Ectodermal cell (in vitro differentiated cells): ENCODE measurements at regions not wholly inside any gene's neighbourhood (a gene's known extent, or its start where the extent isn't known, plus 50 kb on each side); places are given as distances from the start of the nearest gene placed in this dataset.

ENCODE experiments used
- H3K27ac ChIP-seq: 2 replicates; pipeline ENCODE4 v1.7.0; 2013; ENCODE audit warnings: mild to moderate bottlenecking, low read depth, low read length; ENCODE audit not compliant: insufficient read depth, poor library complexity, severe bottlenecking
- H3K27me3 ChIP-seq: 2 replicates; pipeline ENCODE4 v1.7.0; 2013; ENCODE audit warnings: mild to moderate bottlenecking, low read length; ENCODE audit not compliant: insufficient read depth, control insufficient read depth, poor library complexity, severe bottlenecking
- H3K36me3 ChIP-seq: one replicate; pipeline ENCODE4 v1.7.0; 2013; ENCODE audit warnings: low read length; ENCODE audit not compliant: control insufficient read depth, insufficient read depth
- H3K4me1 ChIP-seq: one replicate; pipeline ENCODE4 v1.7.0; 2013; ENCODE audit warnings: low read length; ENCODE audit not compliant: control insufficient read depth, insufficient read depth
- H3K4me3 ChIP-seq: 2 replicates; pipeline ENCODE4 v1.7.0; 2013; ENCODE audit warnings: low read depth, low read length, control low read depth; ENCODE audit not compliant: insufficient read depth
- H3K9me3 ChIP-seq: 2 replicates; pipeline ENCODE4 v1.7.0; 2013; ENCODE audit warnings: mild to moderate bottlenecking, low read length, moderate library complexity; ENCODE audit not compliant: control insufficient read depth
- WGBS, 2 experiments: methylation state at CpG; one replicate each; pipeline ENCODE4 v1.1.7; 2013; ENCODE audit warnings: missing lambda C conversion rate in 2 of 2; 5-methylcytosine and 5-hydroxymethylcytosine counted together

DNA sequence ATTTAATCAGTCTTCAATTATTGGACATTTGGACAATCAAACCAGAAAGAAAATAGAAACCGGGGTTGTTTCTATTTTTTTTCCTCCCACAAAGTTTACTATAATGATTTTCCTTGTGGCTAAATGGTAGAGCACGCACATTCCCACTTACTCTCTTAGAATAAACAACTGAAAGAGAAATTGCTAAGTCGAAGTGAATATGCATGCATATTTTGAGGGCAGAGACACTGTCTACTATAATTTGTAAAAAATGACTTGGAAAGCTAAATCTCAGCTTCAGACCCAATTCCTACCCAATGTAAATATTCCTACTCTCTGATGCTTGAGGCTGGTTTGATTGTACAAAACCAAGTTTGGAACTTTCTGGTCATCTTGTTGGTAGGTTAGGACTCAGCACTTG, 66.7 kb upstream of the PAX6 start:
- WGBS, 2 experiments = 100% methylated on average over 3 of the region's 3 CpGs; no CpG with 5 or more reads in 1 of the 2 experiments
- Histone ChIP-seq H3K36me3 (no peaks in the 10 kb centered on the region), H3K27me3 (peaks cover 3% of the 10 kb centered on the region), H3K4me1 (peaks cover 24% of the 10 kb centered on the region), H3K27ac (no peak overlapping the region), H3K4me3 (no peak overlapping the region), H3K9me3 (no peaks in the 10 kb centered on the region)

DNA sequence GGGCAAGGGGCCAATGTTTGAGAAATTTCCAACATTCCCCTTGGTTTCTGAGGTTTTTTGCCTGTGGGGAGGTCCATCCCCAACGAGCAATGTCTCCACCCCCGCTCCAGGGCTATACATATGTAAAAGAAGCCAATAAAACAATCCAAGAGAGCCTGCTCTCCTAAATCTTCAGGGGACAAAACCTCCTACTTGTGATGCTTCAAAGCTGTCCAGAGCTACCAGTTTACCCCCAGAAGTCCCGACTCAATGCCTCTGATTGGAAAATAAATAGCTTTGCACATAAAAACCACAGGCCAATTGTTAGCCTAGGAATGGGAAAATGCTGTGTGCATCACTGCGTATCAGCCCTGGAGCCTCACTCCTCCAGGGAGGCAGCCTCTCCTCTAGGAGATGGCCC, 66.0 kb upstream of the PAX6 start:
- 18 to 24% methylated on average over 4 of the region's 4 CpGs for WGBS, 2 experiments
- no peak overlapping the region for H3K27ac ChIP-seq
- no peaks in the 10 kb centered on the region for H3K36me3 ChIP-seq

GRCh38 chr11:31875866-31876560, 64.9 kb upstream of the PAX6 start:
- Histone ChIP-seq H3K36me3 (no peaks in the 10 kb centered on the region), H3K27ac (peak overlapping the region; percentile 61), H3K27me3 (peaks cover 4% of the 10 kb centered on the region), H3K4me1 (peaks cover 25% of the 10 kb centered on the region), H3K4me3 (no peak overlapping the region), H3K9me3 (no peaks in the 10 kb centered on the region)
- WGBS, 2 experiments = 44 to 46% methylated on average over 12 to 13 of the region's 13 CpGs

More for the DNA sequence above, 66.0 kb upstream of the PAX6 start:
- peaks cover 18% of the 10 kb centered on the region for H3K4me1 ChIP-seq
- peaks cover 3% of the 10 kb centered on the region for H3K27me3 ChIP-seq
- H3K9me3 ChIP-seq = no peaks in the 10 kb centered on the region
- H3K4me3 ChIP-seq = no peak overlapping the region

GRCh38 chr11:31874631-31875191, 63.6 kb upstream of the PAX6 start:
- no peaks in the 10 kb centered on the region for H3K36me3 ChIP-seq
- no peaks in the 10 kb centered on the region for H3K9me3 ChIP-seq
- no peak overlapping the region for H3K27ac ChIP-seq
- WGBS, 2 experiments = 81 to 84% methylated on average over 6 of the region's 6 CpGs
- H3K4me1 ChIP-seq = peaks cover 29% of the 10 kb centered on the region
- peaks cover 4% of the 10 kb centered on the region for H3K27me3 ChIP-seq
- no peak overlapping the region for H3K4me3 ChIP-seq

- Histone ChIP-seq H3K27me3 (peaks cover 4% of the 10 kb centered on the region), H3K27ac (no peak overlapping the region), H3K9me3 (no peaks in the 10 kb centered on the region), H3K36me3 (no peaks in the 10 kb centered on the region), H3K4me3 (no peak overlapping the region), H3K4me1 (peaks cover 29% of the 10 kb centered on the region)
- 85 to 92% methylated on average over 2 of the region's 2 CpGs for WGBS, 2 experiments
Measured at GRCh38 chr11:31873124-31873523, 62.0 kb upstream of the PAX6 start.

- 88 to 92% methylated on average over 2 to 3 of the region's 3 CpGs for WGBS, 2 experiments
- Histone ChIP-seq H3K4me3 (no peak overlapping the region), H3K27me3 (peaks cover 4% of the 10 kb centered on the region), H3K9me3 (no peaks in the 10 kb centered on the region), H3K4me1 (peaks cover 29% of the 10 kb centered on the region), H3K36me3 (no peaks in the 10 kb centered on the region), H3K27ac (no peak overlapping the region)
Measured at GRCh38 chr11:31872076-31872443, 60.9 kb upstream of the PAX6 start.

GRCh38 chr11:31871310-31872075, 60.4 kb upstream of the PAX6 start:
- Histone ChIP-seq H3K4me1 (peaks cover 28% of the 10 kb centered on the region), H3K36me3 (no peaks in the 10 kb centered on the region), H3K27me3 (peaks cover 4% of the 10 kb centered on the region), H3K27ac (no peak overlapping the region), H3K9me3 (no peaks in the 10 kb centered on the region), H3K4me3 (no peak overlapping the region)
- WGBS, 2 experiments = 43 to 45% methylated on average over 10 of the region's 10 CpGs

GRCh38 chr11:31870609-31871309, 59.6 kb upstream of the PAX6 start:
- Histone ChIP-seq H3K27ac (no peak overlapping the region), H3K9me3 (no peaks in the 10 kb centered on the region), H3K27me3 (peaks cover 4% of the 10 kb centered on the region), H3K4me3 (no peak overlapping the region), H3K4me1 (peaks cover 20% of the 10 kb centered on the region), H3K36me3 (no peaks in the 10 kb centered on the region)
- WGBS, 2 experiments = 18 to 21% methylated on average over 13 of the region's 13 CpGs

DNA sequence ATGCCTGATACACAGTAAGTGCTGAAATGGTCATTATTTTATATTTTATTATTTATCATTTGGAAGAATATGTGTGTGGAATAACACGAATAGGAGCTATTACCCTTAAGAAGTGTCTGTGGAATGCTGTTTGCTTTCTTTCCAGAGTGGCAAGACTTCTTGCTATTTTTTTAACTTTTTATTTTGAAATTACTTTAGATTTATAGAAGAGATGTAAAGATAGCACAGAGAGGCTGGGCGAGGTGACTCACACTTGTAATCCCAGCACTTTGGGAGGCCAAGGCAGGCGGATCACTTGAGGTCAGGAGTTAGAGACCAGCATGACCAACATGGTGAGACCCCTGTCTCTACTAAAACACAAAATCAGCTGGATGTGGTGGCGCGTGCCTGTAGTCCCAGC, 58.9 kb upstream of the PAX6 start:
- H3K4me1 ChIP-seq = peaks cover 18% of the 10 kb centered on the region
- H3K27me3 ChIP-seq = peaks cover 4% of the 10 kb centered on the region
- H3K9me3 ChIP-seq = no peaks in the 10 kb centered on the region
- no peak overlapping the region for H3K4me3 ChIP-seq
- H3K27ac ChIP-seq = no peak overlapping the region
- WGBS, 2 experiments = 93 to 94% methylated on average over 4 to 5 of the region's 5 CpGs
- H3K36me3 ChIP-seq = no peaks in the 10 kb centered on the region
